GM12865 (cell line): ENCODE measurements at regions not wholly inside any gene's neighbourhood (a gene's known extent, or its start where the extent isn't known, plus 50 kb on each side); places are given as distances from the start of the nearest gene placed in this dataset.

ENCODE experiments used
- DNase-seq: peaks from one replicate; pipeline ENCODE4 v3.0.0; 2010; ENCODE audit warnings: low read depth
- H3K4me3 ChIP-seq: 2 replicates; pipeline ENCODE4 v1.5.1; 2011; ENCODE audit warnings: mild to moderate bottlenecking, low read depth, low read length, control low read depth
- TF ChIP-seq, protein P1 (sequence below): IDR thresholded peaks from 2 replicates; pipeline ENCODE4 v1.5.1; 2011; ENCODE audit warnings: low read length, control low read depth, low read depth, inconsistent platforms; ENCODE audit not compliant: insufficient read depth; ENCODE audit errors: missing control alignments

DNA sequence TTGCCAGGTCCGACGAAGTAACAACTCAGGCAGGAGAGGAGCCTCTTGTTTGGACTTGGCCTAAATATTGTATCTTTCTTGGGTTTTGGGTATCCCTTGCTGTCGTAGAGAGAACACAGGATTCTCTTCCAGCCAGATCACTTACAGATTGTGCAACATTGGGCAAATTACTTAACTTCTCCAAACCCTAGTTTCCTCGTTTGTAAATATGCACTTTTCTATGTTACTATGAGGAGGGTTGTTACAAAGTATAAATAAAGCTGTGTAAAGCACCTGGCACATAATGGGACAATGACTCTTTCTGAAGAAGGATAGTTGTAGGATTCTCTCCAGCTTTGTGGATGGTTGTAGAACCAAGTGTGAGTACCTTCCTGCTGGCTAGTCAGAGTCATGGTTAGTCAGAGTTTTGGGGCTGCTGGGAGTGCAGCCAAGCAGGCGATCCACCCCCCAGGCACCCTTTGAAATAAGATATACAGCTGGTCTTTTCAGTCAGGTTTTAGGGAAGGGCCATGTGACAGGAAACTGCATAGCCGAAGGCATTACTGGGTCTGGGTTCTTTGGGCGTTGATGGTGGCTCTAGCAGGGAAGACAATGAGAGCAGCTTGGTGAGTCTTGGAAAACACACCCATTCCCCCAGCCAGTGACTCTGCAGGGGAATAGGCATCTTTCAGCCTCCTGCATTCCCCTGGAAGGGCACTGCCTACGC lies 49.9 kb upstream of the GDNF start:
- DNase-seq: no peak
- H3K4me3 ChIP-seq: no peak overlapping the region

More for the DNA sequence above, 49.9 kb upstream of the GDNF start:
- TF ChIP-seq, protein P1, sequence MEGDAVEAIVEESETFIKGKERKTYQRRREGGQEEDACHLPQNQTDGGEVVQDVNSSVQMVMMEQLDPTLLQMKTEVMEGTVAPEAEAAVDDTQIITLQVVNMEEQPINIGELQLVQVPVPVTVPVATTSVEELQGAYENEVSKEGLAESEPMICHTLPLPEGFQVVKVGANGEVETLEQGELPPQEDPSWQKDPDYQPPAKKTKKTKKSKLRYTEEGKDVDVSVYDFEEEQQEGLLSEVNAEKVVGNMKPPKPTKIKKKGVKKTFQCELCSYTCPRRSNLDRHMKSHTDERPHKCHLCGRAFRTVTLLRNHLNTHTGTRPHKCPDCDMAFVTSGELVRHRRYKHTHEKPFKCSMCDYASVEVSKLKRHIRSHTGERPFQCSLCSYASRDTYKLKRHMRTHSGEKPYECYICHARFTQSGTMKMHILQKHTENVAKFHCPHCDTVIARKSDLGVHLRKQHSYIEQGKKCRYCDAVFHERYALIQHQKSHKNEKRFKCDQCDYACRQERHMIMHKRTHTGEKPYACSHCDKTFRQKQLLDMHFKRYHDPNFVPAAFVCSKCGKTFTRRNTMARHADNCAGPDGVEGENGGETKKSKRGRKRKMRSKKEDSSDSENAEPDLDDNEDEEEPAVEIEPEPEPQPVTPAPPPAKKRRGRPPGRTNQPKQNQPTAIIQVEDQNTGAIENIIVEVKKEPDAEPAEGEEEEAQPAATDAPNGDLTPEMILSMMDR: no peak
